GM06990 (cell line): ENCODE measurements at regions not wholly inside any gene's neighbourhood (a gene's known extent, or its start where the extent isn't known, plus 50 kb on each side); places are given as distances from the start of the nearest gene placed in this dataset.

ENCODE experiments used
- DNase-seq: peaks from one replicate; pipeline ENCODE4 v3.0.0-alpha.2; 2011; ENCODE audit not compliant: insufficient read length; ENCODE audit errors: extremely low read depth
- H3K27me3 ChIP-seq: replicated peaks from 2 replicates; pipeline ENCODE4 v1.6.0; 2011; ENCODE audit warnings: low read length; ENCODE audit not compliant: control insufficient read depth, insufficient read depth
- H3K36me3 ChIP-seq: 2 replicates; pipeline ENCODE4 v1.5.1; 2011; ENCODE audit warnings: low read length; ENCODE audit not compliant: control insufficient read depth, insufficient read depth
- H3K4me3 ChIP-seq: replicated peaks from 2 replicates; pipeline ENCODE4 v1.5.1; 2011; ENCODE audit warnings: low read depth, mild to moderate bottlenecking, control low read depth, low read length
- TF ChIP-seq, protein P1 (sequence below): IDR thresholded peaks from 2 replicates; pipeline ENCODE4 v1.5.1; 2011; ENCODE audit warnings: low read length, control low read depth, mild to moderate bottlenecking, inconsistent platforms; ENCODE audit not compliant: insufficient read depth, poor library complexity, severe bottlenecking

DNA sequence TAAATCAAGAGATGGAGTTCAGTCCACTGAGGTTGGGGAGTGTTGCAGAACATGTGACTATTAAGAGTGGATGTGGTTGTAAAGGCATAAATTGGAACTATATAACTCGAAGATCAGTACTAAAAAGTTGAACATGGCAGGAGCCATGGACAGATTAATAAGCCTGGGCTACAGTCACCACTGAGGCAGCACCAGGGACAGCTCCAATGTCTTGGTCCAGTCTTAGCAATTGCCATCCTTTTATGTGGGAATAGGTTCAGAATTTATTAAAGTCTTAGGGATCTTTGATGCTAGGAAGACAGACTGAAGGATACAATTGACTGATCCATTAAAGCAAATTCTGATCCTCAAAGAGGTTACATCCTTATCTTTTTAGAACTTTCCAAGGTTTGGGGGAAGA lies 156.6 kb downstream of the ADRA2A start:
- H3K4me3 ChIP-seq = no peak overlapping the region
- DNase-seq = no peak
- no peaks in the 10 kb centered on the region for H3K27me3 ChIP-seq
- no peaks in the 10 kb centered on the region for H3K36me3 ChIP-seq
- TF ChIP-seq, protein P1, sequence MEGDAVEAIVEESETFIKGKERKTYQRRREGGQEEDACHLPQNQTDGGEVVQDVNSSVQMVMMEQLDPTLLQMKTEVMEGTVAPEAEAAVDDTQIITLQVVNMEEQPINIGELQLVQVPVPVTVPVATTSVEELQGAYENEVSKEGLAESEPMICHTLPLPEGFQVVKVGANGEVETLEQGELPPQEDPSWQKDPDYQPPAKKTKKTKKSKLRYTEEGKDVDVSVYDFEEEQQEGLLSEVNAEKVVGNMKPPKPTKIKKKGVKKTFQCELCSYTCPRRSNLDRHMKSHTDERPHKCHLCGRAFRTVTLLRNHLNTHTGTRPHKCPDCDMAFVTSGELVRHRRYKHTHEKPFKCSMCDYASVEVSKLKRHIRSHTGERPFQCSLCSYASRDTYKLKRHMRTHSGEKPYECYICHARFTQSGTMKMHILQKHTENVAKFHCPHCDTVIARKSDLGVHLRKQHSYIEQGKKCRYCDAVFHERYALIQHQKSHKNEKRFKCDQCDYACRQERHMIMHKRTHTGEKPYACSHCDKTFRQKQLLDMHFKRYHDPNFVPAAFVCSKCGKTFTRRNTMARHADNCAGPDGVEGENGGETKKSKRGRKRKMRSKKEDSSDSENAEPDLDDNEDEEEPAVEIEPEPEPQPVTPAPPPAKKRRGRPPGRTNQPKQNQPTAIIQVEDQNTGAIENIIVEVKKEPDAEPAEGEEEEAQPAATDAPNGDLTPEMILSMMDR = no peak

- no peaks in the 10 kb centered on the region for H3K27me3 ChIP-seq
- TF ChIP-seq, protein P1 = no peak
- no peak overlapping the region for H3K4me3 ChIP-seq
- no peaks in the 10 kb centered on the region for H3K36me3 ChIP-seq
- DNase-seq = no peak
Observed at GRCh38 chr10:111234234-111234913, 157.5 kb downstream of the ADRA2A start.

- TF ChIP-seq, protein P1 = no peak
- H3K27me3 ChIP-seq = no peaks in the 10 kb centered on the region
- DNase-seq = no peak
- H3K36me3 ChIP-seq = no peaks in the 10 kb centered on the region
- H3K4me3 ChIP-seq = no peak overlapping the region
Observed at GRCh38 chr10:111234914-111235302, 158.1 kb downstream of the ADRA2A start.

DNA sequence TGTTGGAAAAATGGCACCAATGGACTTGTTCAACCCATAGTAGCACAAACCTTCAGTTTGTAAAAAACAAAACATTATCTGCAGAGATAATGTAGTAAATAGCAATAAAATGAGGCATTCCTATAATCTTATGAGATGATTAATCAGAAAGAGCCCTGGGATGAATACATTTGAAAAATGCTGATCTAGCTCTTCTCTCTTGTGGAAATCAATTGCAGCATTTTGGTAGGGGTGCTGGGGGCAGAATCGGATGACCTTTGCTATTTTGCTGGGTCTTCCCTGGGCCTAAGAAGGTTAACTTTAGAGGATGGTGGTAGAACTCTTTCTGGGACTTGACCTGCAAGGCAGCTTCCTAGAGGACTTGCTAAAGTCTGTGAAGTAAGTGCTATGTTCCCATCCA lies 163.5 kb downstream of the ADRA2A start:
- TF ChIP-seq, protein P1 = no peak
- Histone ChIP-seq H3K27me3 (no peaks in the 10 kb centered on the region), H3K36me3 (no peaks in the 10 kb centered on the region), H3K4me3 (no peak overlapping the region)
- DNase-seq = no peak

DNA sequence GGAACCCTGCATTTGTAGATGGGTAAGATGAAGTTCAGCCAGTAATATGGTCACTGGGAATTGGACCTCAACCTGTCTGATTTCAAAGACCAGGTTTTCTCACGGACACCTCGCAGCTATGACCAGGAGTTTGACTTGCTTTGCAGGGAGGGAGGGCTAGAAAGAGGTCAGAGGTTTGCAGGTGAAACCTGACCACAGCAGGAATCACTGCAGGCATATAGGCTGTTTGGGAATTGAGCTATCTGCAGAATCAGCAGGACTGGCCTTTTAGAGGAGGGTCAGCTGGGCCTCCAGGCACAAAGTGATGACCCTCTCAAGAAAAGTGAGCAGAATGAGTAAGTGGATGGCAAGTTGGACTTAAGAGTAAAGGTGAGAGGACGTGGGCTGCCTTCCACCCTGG lies 166.3 kb downstream of the ADRA2A start:
- DNase-seq = no peak
- H3K4me3 ChIP-seq = no peak overlapping the region
- TF ChIP-seq, protein P1 = no peak
- H3K27me3 ChIP-seq = peaks cover 2% of the 10 kb centered on the region; the same call in 1 of the 2 replicates
- H3K36me3 ChIP-seq = no peaks in the 10 kb centered on the region

DNA sequence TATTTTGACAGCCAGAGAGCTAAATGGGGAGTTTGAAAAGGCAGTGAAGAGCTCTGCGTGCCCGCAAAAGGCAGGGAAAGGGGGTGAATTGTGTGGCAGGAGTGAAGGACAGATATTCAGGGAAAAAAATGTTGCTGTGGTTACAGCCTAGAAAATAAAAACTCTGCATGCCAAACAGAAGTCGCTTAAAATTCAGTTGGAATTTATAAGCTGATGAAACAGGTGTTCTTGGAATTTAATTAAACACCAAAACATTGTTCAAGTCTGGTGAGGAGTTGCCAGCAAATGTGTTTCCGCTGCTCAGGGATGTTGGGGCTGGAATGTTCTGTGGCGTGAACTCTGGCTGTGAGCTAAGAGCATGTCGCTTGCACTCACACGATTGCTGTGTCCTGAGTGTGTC lies 169.3 kb downstream of the ADRA2A start:
- Histone ChIP-seq H3K4me3 (no peak overlapping the region), H3K36me3 (no peaks in the 10 kb centered on the region), H3K27me3 (peaks cover 2% of the 10 kb centered on the region; the same call in 1 of the 2 replicates)
- no peak for DNase-seq
- TF ChIP-seq, protein P1 = no peak
